Endodermal cell (in vitro differentiated cells): ENCODE measurements at regions not wholly inside any gene's neighbourhood (a gene's known extent, or its start where the extent isn't known, plus 50 kb on each side); places are given as distances from the start of the nearest gene placed in this dataset.

Experiments used
- DNase-seq: peaks from one replicate; pipeline ENCODE4 v3.0.0-alpha.2; 2017
- H3K27ac ChIP-seq: 2 replicates; pipeline ENCODE4 v1.5.1; 2013; ENCODE audit warnings: mild to moderate bottlenecking, low read depth, low read length, moderate library complexity
- H3K27me3 ChIP-seq: 2 replicates; pipeline ENCODE4 v1.6.1; 2013; ENCODE audit warnings: mild to moderate bottlenecking, low read length, moderate library complexity; ENCODE audit not compliant: insufficient read depth, control insufficient read depth, poor library complexity, severe bottlenecking
- H3K36me3 ChIP-seq: 2 replicates; pipeline ENCODE4 v1.7.0; 2013; ENCODE audit warnings: mild to moderate bottlenecking, low read length, moderate library complexity; ENCODE audit not compliant: control insufficient read depth, insufficient read depth
- H3K4me1 ChIP-seq: one replicate; pipeline ENCODE4 v1.7.0; 2013; ENCODE audit warnings: low read length; ENCODE audit not compliant: control insufficient read depth, insufficient read depth
- H3K4me3 ChIP-seq: 2 replicates; pipeline ENCODE4 v1.5.1; 2013; ENCODE audit warnings: mild to moderate bottlenecking, low read length, moderate library complexity
- H3K9ac ChIP-seq: 2 replicates; pipeline ENCODE4 v1.6.1; 2013; ENCODE audit warnings: mild to moderate bottlenecking, low read length, moderate library complexity; ENCODE audit not compliant: poor library complexity, severe bottlenecking; ENCODE audit errors: extremely low read depth
- H3K9me3 ChIP-seq: 2 replicates; pipeline ENCODE4 v1.6.1; 2013; ENCODE audit warnings: mild to moderate bottlenecking, low read length, moderate library complexity; ENCODE audit not compliant: control insufficient read depth
- H3K27ac Mint-ChIP-seq: 2 replicates; pipeline ENCODE4 v1.8.0; 2020; ENCODE audit warnings: mixed read lengths
- H3K27me3 Mint-ChIP-seq: 2 replicates; pipeline ENCODE4 v1.8.0; 2021; ENCODE audit warnings: mild to moderate bottlenecking, mixed read lengths; ENCODE audit not compliant: insufficient read depth
- H3K36me3 Mint-ChIP-seq: 2 replicates; pipeline ENCODE4 v1.8.0; 2020; ENCODE audit warnings: low read depth, mixed read lengths
- H3K4me1 Mint-ChIP-seq: 2 replicates; pipeline ENCODE4 v1.8.0; 2020; ENCODE audit warnings: mixed read lengths
- H3K4me3 Mint-ChIP-seq: 2 replicates; pipeline ENCODE4 v1.8.0; 2020; ENCODE audit warnings: mild to moderate bottlenecking, moderate library complexity, mixed read lengths
- H3K9me3 Mint-ChIP-seq: 2 replicates; pipeline ENCODE4 v1.8.0; 2020; ENCODE audit warnings: mild to moderate bottlenecking, mixed read lengths
- WGBS, 2 experiments: methylation state at CpG; one replicate each; pipeline versions ENCODE4 v1.1.5 to v1.1.7; 2013; ENCODE audit warnings: missing lambda C conversion rate in 2 of 2, mixed read lengths in 1 of 2; ENCODE audit not compliant: insufficient coverage in 1 of 2, insufficient read length in 1 of 2; 5-methylcytosine and 5-hydroxymethylcytosine counted together
- TF ChIP-seq, protein P1 (sequence below): fragments of 200-600 bp; sonication (generic); conservative IDR thresholded peaks from 2 replicates; pipeline ENCODE4 v1.5.0; 2021; ENCODE audit warnings: antibody characterized with exemption, mild to moderate bottlenecking

DNA sequence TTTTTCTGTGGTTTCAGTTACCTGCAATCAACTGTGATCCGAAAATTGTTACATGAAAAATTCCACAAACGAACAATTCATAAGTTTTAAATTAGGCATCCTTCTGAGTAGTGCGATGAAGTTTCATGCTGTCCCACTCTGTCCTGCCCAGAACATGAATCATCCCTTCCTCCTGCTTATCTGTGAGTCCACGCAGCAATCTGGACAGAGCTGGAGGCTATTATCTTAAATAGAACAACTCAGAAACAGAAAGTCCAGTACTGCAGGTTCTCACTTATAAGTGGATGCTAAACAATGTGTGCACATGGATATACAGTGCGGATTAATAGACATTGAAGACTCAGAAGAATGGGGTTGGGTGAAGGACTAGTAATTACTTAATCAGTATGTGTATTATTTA lies 583.7 kb upstream of the SPRY2 start:
- DNase-seq: no peak
- H3K4me1 ChIP-seq: no peaks in the 10 kb centered on the region
- Mint-ChIP-seq H3K27me3 (no peaks in the 10 kb centered on the region), H3K9me3 (no peaks in the 10 kb centered on the region), H3K4me3 (no peak overlapping the region), H3K36me3 (no peaks in the 10 kb centered on the region), H3K27ac (no peak overlapping the region), H3K4me1 (no peaks in the 10 kb centered on the region)
- H3K9me3 ChIP-seq: no peaks in the 10 kb centered on the region
- 84 to 86% methylated on average over 3 to 5 of the region's 5 CpGs for WGBS, 2 experiments
- no peak overlapping the region for H3K27ac ChIP-seq
- H3K27me3 ChIP-seq: no peaks in the 10 kb centered on the region
- H3K4me3 ChIP-seq: no peak overlapping the region
- H3K36me3 ChIP-seq: no peaks in the 10 kb centered on the region
- H3K9ac ChIP-seq: no peak overlapping the region
- TF ChIP-seq, protein P1, sequence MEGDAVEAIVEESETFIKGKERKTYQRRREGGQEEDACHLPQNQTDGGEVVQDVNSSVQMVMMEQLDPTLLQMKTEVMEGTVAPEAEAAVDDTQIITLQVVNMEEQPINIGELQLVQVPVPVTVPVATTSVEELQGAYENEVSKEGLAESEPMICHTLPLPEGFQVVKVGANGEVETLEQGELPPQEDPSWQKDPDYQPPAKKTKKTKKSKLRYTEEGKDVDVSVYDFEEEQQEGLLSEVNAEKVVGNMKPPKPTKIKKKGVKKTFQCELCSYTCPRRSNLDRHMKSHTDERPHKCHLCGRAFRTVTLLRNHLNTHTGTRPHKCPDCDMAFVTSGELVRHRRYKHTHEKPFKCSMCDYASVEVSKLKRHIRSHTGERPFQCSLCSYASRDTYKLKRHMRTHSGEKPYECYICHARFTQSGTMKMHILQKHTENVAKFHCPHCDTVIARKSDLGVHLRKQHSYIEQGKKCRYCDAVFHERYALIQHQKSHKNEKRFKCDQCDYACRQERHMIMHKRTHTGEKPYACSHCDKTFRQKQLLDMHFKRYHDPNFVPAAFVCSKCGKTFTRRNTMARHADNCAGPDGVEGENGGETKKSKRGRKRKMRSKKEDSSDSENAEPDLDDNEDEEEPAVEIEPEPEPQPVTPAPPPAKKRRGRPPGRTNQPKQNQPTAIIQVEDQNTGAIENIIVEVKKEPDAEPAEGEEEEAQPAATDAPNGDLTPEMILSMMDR: no peak

DNA sequence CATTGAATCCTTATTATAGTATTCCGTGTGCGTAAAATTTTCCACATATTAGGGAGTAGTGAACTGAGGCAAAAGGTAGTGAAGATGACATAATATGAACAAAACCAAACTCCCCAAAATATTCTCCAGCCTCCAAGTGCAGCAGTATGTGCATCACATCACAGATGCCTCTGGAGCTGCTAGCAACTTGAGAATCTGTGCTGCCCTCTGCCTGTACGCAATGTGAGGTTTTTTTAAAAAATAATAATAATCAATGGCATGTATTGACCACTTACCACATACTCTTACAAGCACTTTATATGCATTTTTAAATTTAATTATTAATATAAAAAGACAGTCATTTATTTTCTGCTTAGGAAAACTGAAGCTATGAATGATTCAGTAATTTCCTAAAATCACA lies 583.0 kb upstream of the SPRY2 start:
- H3K27ac ChIP-seq: no peak overlapping the region
- DNase-seq: no peak
- no peaks in the 10 kb centered on the region for H3K27me3 ChIP-seq
- WGBS, 2 experiments: no CpG with 5 or more reads among the region's 3 CpGs
- no peak overlapping the region for H3K9ac ChIP-seq
- no peaks in the 10 kb centered on the region for H3K27me3 Mint-ChIP-seq
- no peak overlapping the region for H3K4me3 ChIP-seq
- H3K36me3 ChIP-seq: no peaks in the 10 kb centered on the region
- no peaks in the 10 kb centered on the region for H3K9me3 Mint-ChIP-seq
- no peaks in the 10 kb centered on the region for H3K36me3 Mint-ChIP-seq
- TF ChIP-seq, protein P1: peak; percentile 63
- no peaks in the 10 kb centered on the region for H3K4me1 Mint-ChIP-seq
- H3K4me3 Mint-ChIP-seq: no peak overlapping the region
- no peak overlapping the region for H3K27ac Mint-ChIP-seq
- H3K9me3 ChIP-seq: no peaks in the 10 kb centered on the region
- H3K4me1 ChIP-seq: no peaks in the 10 kb centered on the region

- no CpG with 5 or more reads among the region's 2 CpGs for WGBS, 2 experiments
Measured at GRCh38 chr13:80921971-80922370, 581.0 kb upstream of the SPRY2 start.

More at GRCh38 chr13:80921971-80922370, 581.0 kb upstream of the SPRY2 start:
- Mint-ChIP-seq H3K36me3 (no peaks in the 10 kb centered on the region), H3K4me1 (no peaks in the 10 kb centered on the region), H3K9me3 (peaks cover 2% of the 10 kb centered on the region), H3K27ac (no peak overlapping the region), H3K27me3 (no peaks in the 10 kb centered on the region), H3K4me3 (no peak overlapping the region)
- Histone ChIP-seq H3K4me1 (no peaks in the 10 kb centered on the region), H3K9me3 (no peaks in the 10 kb centered on the region), H3K36me3 (no peaks in the 10 kb centered on the region), H3K27me3 (no peaks in the 10 kb centered on the region), H3K9ac (no peak overlapping the region), H3K27ac (no peak overlapping the region), H3K4me3 (no peak overlapping the region)
- DNase-seq: no peak
- TF ChIP-seq, protein P1: no peak
